HCT116 (cell line): ENCODE measurements at regions not wholly inside any gene's neighbourhood (a gene's known extent, or its start where the extent isn't known, plus 50 kb on each side); places are given as distances from the start of the nearest gene placed in this dataset.
"Not testable (repeated sequence)": the region's sequence is repeated elsewhere in the genome, so short reads cannot be mapped to it uniquely, and the experiment has no call there.

Source experiments
- ATAC-seq: fragments of 200-7000 bp; cut with Tn5 transposase; 2 replicates; pipeline ENCODE4 v1.9.1; 2020; ENCODE audit warnings: mild to moderate bottlenecking, moderate library complexity
- BruUV-seq: library from RNA; stranded (reverse); fragments of 400-500 nt; replicated peaks from 2 replicates; lab custom pipeline; 2021; lab: Mats Ljungman, UMichigan
- CTCF ChIA-PET: fragments of 300-600 bp; sonication (Branson Sonifier 250); formaldehyde crosslinking; loops from one replicate; lab custom pipeline; 2021; ENCODE audit warnings: antibody characterized with exemption; lab: Charles Lee
- POLR2A ChIA-PET: fragments of 300-600, 350-600 bp; sonication (Branson Sonifier 250); formaldehyde crosslinking; loops from one replicate; lab custom pipeline; 2021; ENCODE audit warnings: antibody characterized with exemption; lab: Charles Lee
- RAD21 ChIA-PET, 2 experiments: fragments of 300-600 bp; sonication (Branson Sonifier 250); formaldehyde crosslinking; loops; one replicate each; lab custom pipeline; 2023; ENCODE audit warnings: low total read pairs in 2 of 2; ENCODE audit not compliant: uncharacterized antibody in 2 of 2, unreplicated experiment in 2 of 2, low non-redundant PET in 1 of 2; lab: Charles Lee
- DNase-seq: peaks from one replicate; pipeline ENCODE4 v3.0.0-alpha.2; 2010; ENCODE audit warnings: low read depth, low spot score
- H2AFZ ChIP-seq: fragments of 200-600 bp; shearing (Covaris generic), sonication (generic); 2 replicates; pipeline ENCODE4 v1.6.1; 2017; ENCODE audit warnings: low read depth, mixed run types, mixed read lengths, antibody characterized with exemption, low read length; ENCODE audit not compliant: poor library complexity, severe bottlenecking
- H3K27ac ChIP-seq: 2 replicates; pipeline ENCODE4 v1.5.1; 2012; ENCODE audit warnings: low read depth, low read length
- H3K27me3 ChIP-seq: fragments of 200-600 bp; sonication (generic); 2 replicates; pipeline ENCODE4 v1.6.1; 2016; ENCODE audit warnings: mixed run types, low read length, mixed read lengths; ENCODE audit not compliant: insufficient read depth
- H3K36me3 ChIP-seq, 2 experiments: fragments of 200-500 bp in 1 of 2; fragments of 200-600 bp in 1 of 2; sonication (Bioruptor generic) in 1 of 2; sonication (generic) in 1 of 2; 2 replicates each; pipeline versions ENCODE4 v1.5.1 to v1.6.1; 2014 to 2016; ENCODE audit warnings: low read length in 2 of 2, inconsistent platforms in 1 of 2, mixed read lengths in 1 of 2, mixed run types in 1 of 2; ENCODE audit not compliant: insufficient read depth in 2 of 2, control insufficient read depth in 1 of 2
- H3K4me1 ChIP-seq, 2 experiments: fragments of 200-600 bp in 1 of 2; sonication (generic) in 1 of 2; 2 replicates each; pipeline versions ENCODE4 v1.5.1 to v1.6.1; 2012 to 2017; ENCODE audit warnings: low read length in 2 of 2, inconsistent platforms in 1 of 2, mild to moderate bottlenecking in 1 of 2, mixed read lengths in 1 of 2, mixed run types in 1 of 2, moderate library complexity in 1 of 2; ENCODE audit not compliant: insufficient read depth in 2 of 2, control insufficient read depth in 1 of 2
- H3K4me2 ChIP-seq: fragments of 200-600 bp; sonication (generic); 2 replicates; pipeline ENCODE4 v1.6.1; 2017; ENCODE audit warnings: mixed run types, low read length, mixed read lengths
- H3K4me3 ChIP-seq, 2 experiments: fragments of 200-600 bp in 1 of 2; sonication (generic) in 1 of 2; replicated peaks in 1 of 2; 2 replicates each; pipeline ENCODE4 v1.5.1; 2011 to 2016; ENCODE audit warnings: low read length in 2 of 2, control low read depth in 1 of 2, low read depth in 1 of 2, mild to moderate bottlenecking in 1 of 2, mixed read lengths in 1 of 2, mixed run types in 1 of 2
- H3K79me2 ChIP-seq: fragments of 200-600 bp; sonication (generic); 2 replicates; pipeline ENCODE4 v1.6.1; 2017; ENCODE audit warnings: mild to moderate bottlenecking, mixed run types, low read length, moderate library complexity, mixed read lengths; ENCODE audit not compliant: insufficient read depth
- H3K9ac ChIP-seq: fragments of 200-600 bp; sonication (generic); 2 replicates; pipeline ENCODE4 v1.6.1; 2016; ENCODE audit warnings: low read length, mixed read lengths
- H3K9me2 ChIP-seq: fragments of 200-600 bp; sonication (generic), shearing (Covaris generic); 2 replicates; pipeline ENCODE4 v1.6.1; 2017; ENCODE audit warnings: mixed run types, mild to moderate bottlenecking, moderate library complexity; ENCODE audit not compliant: insufficient read depth
- H3K9me3 ChIP-seq, 2 experiments: fragments of 200-500 bp in 1 of 2; fragments of 200-600 bp in 1 of 2; sonication (Bioruptor generic) in 1 of 2; sonication (generic) in 1 of 2; 2 replicates each; pipeline ENCODE4 v1.6.1; 2014 to 2017; ENCODE audit warnings: low read length in 2 of 2, mixed read lengths in 2 of 2, inconsistent platforms in 1 of 2, low read depth in 1 of 2, mild to moderate bottlenecking in 1 of 2, mixed run types in 1 of 2, moderate library complexity in 1 of 2; ENCODE audit not compliant: control insufficient read depth in 1 of 2, insufficient read depth in 1 of 2
- H4K20me1 ChIP-seq: fragments of 200-600 bp; sonication (generic), shearing (Covaris generic); 2 replicates; pipeline ENCODE4 v1.6.1; 2017; ENCODE audit warnings: mixed run types, mild to moderate bottlenecking, moderate library complexity; ENCODE audit not compliant: insufficient read depth
- CTCF ChIP-seq, 3 experiments: fragments of 200-600 bp in 1 of 3; sonication (generic) in 1 of 3; IDR thresholded peaks in 2 of 3; conservative IDR thresholded peaks in 1 of 3; 2 replicates each; pipeline ENCODE4 v1.5.1; 2012 to 2017; ENCODE audit warnings: low read depth in 2 of 3, low read length in 2 of 3, antibody characterized with exemption in 1 of 3, borderline replicate concordance in 1 of 3, control low read depth in 1 of 3, mild to moderate bottlenecking in 1 of 3, mixed read lengths in 1 of 3, mixed run types in 1 of 3, moderate library complexity in 1 of 3; ENCODE audit not compliant: insufficient read depth in 1 of 3
- SP1 ChIP-seq: IDR thresholded peaks from 2 replicates; pipeline ENCODE4 v1.6.1; 2012; ENCODE audit warnings: low read depth
- TCF7L2 ChIP-seq: IDR thresholded peaks from 2 replicates; pipeline ENCODE4 v1.7.0; 2011; ENCODE audit warnings: borderline replicate concordance, inconsistent platforms; ENCODE audit not compliant: insufficient read depth, insufficient read length; ENCODE audit errors: extremely low read depth
- intact Hi-C: fragments of 100-400 bp; cut with micrococcal nuclease; formaldehyde crosslinking; loops from 2 replicates; pipeline ENCODE4 v1.10.0; 2022

GRCh38 chr14:105682956-105683570 lies 156.7 kb downstream of the TMEM121 start (continued):
- TF ChIP-seq TCF7L2 = no peak
- TF ChIP-seq CTCF (IDR thresholded peaks at IDR 0.05 in 2 of 3, conservative IDR thresholded peaks at IDR 0.05 in 1 of 3; ENCODE audit: borderline replicate concordance in 1 of 3, insufficient read depth in 1 of 3, low read depth in 2 of 3, low read length in 2 of 3) = no peak
- TF ChIP-seq SP1 = no peak

GRCh38 chr14:105684056-105684455 lies 157.7 kb downstream of the TMEM121 start:
- H3K27me3 ChIP-seq, H3K9ac ChIP-seq, ATAC-seq, H3K9me3 ChIP-seq, POLR2A ChIA-PET, H3K4me3 ChIP-seq, H2AFZ ChIP-seq, H3K9me2 ChIP-seq, DNase-seq, H4K20me1 ChIP-seq, H3K79me2 ChIP-seq, CTCF ChIA-PET, H3K4me2 ChIP-seq, H3K4me1 ChIP-seq, H3K27ac ChIP-seq, RAD21 ChIA-PET, H3K36me3 ChIP-seq, BruUV-seq: not testable (repeated sequence)
- intact Hi-C loops = loop anchor here (10.0 kb wide), 1 partner anchor 119 kb away; no protein-coding TSS in a partner anchor

- BruUV-seq, H3K9me3 ChIP-seq, RAD21 ChIA-PET, H4K20me1 ChIP-seq, POLR2A ChIA-PET, H3K9me2 ChIP-seq, DNase-seq, H3K4me1 ChIP-seq, H3K36me3 ChIP-seq, H3K4me3 ChIP-seq, H3K27me3 ChIP-seq, CTCF ChIA-PET, H3K79me2 ChIP-seq, H3K9ac ChIP-seq, ATAC-seq, H2AFZ ChIP-seq, H3K27ac ChIP-seq, H3K4me2 ChIP-seq: not testable (repeated sequence)
- intact Hi-C loops = loop anchor here (10.0 kb wide), 1 partner anchor 120 kb away; no protein-coding TSS in a partner anchor
Observed at GRCh38 chr14:105684597-105684996, 158.2 kb downstream of the TMEM121 start.
